ENCODE measurements at regions not wholly inside any gene's neighbourhood (a gene's known extent, or its start where the extent isn't known, plus 50 kb on each side); places are given as distances from the start of the nearest gene placed in this dataset.

GRCh38 chr1:80211691-80212380, 1205.3 kb upstream of the ADGRL4 start:
- no peaks in the 10 kb centered on the region for H3K36me3 ChIP-seq (ENCODE audit: control insufficient read depth, insufficient read depth, low read length)
- H3K27me3 ChIP-seq (ENCODE audit: control insufficient read depth, insufficient read depth, low read length), result no peaks in the 10 kb centered on the region
- ATAC-seq (no peak), DNase-seq (ENCODE audit: low read depth, low spot score) (no peak)
- no peaks in the 10 kb centered on the region for H3K4me1 ChIP-seq (ENCODE audit: control insufficient read depth, insufficient read depth, low read length)
- H3K4me3 ChIP-seq (ENCODE audit: low read depth in 2 of 2, low read length in 2 of 2), result no peak overlapping the region
- ChIA-PET CTCF (no interaction called here), POLR2A (no interaction called here)
- intact Hi-C loops (cut with micrococcal nuclease; ENCODE audit: unreplicated experiment), result loop anchor here (10.0 kb wide), 1 partner anchor 717 kb away; no protein-coding TSS in a partner anchor
- no peak overlapping the region for H3K27ac ChIP-seq (ENCODE audit: low read length)
- in situ Hi-C loops (cut with HindIII; ENCODE audit: low pct_unique_long_range_greater_than_20kb, low sequenced_read_pairs), result no loop called here
- no TSS peak for BruUV-seq (replicated peaks)
- TF ChIP-seq CTCF (IDR thresholded peaks at IDR 0.05) (no peak), REST (IDR thresholded peaks at IDR 0.05; ENCODE audit: insufficient read depth in 1 of 2, low read depth in 2 of 2, low read length in 1 of 2) (no peak), TCF7L2 (IDR thresholded peaks at IDR 0.05; ENCODE audit: low read depth, low read length) (no peak), POLR2AphosphoS5 (IDR thresholded peaks at IDR 0.05; ENCODE audit: low read depth, low read length) (no peak), SIN3A (IDR thresholded peaks at IDR 0.05; ENCODE audit: borderline replicate concordance, insufficient read depth, low read depth, low read length) (no peak)
- H3K9me3 ChIP-seq (ENCODE audit: control insufficient read depth, insufficient read depth, low read depth, low read length), result no peaks in the 10 kb centered on the region

- intact Hi-C loops (cut with micrococcal nuclease; ENCODE audit: unreplicated experiment), result no loop called here
- POLR2A ChIA-PET, result no interaction called here
- H3K27me3 ChIP-seq (ENCODE audit: control insufficient read depth, insufficient read depth, low read length), result no peaks in the 10 kb centered on the region
These were observed 1195.6 kb upstream of the ADGRL4 start for GRCh38 chr1:80202118-80202517.

More at GRCh38 chr1:80202118-80202517, 1195.6 kb upstream of the ADGRL4 start:
- in situ Hi-C loops (cut with HindIII; ENCODE audit: low pct_unique_long_range_greater_than_20kb, low sequenced_read_pairs), result no loop called here
- CTCF ChIA-PET, result no interaction called here
- BruUV-seq (replicated peaks), result no TSS peak
- Histone ChIP-seq H3K36me3 (ENCODE audit: control insufficient read depth, insufficient read depth, low read length) (no peaks in the 10 kb centered on the region), H3K4me3 (ENCODE audit: low read depth in 2 of 2, low read length in 2 of 2) (no peak overlapping the region), H3K27ac (ENCODE audit: low read length) (no peak overlapping the region), H3K9me3 (ENCODE audit: control insufficient read depth, insufficient read depth, low read depth, low read length) (no peaks in the 10 kb centered on the region), H3K4me1 (ENCODE audit: control insufficient read depth, insufficient read depth, low read length) (no peaks in the 10 kb centered on the region)
- ATAC-seq, result no peak
- no peak for DNase-seq (ENCODE audit: low read depth, low spot score)
- no peak for TF ChIP-seq CTCF (IDR thresholded peaks at IDR 0.05)
- TF ChIP-seq REST (IDR thresholded peaks at IDR 0.05; ENCODE audit: insufficient read depth in 1 of 2, low read depth in 2 of 2, low read length in 1 of 2), result no peak
- no peak for TF ChIP-seq TCF7L2 (IDR thresholded peaks at IDR 0.05; ENCODE audit: low read depth, low read length)
- TF ChIP-seq SIN3A (IDR thresholded peaks at IDR 0.05; ENCODE audit: borderline replicate concordance, insufficient read depth, low read depth, low read length), result no peak
- no peak for TF ChIP-seq POLR2AphosphoS5 (IDR thresholded peaks at IDR 0.05; ENCODE audit: low read depth, low read length)

Measured in Panc1 (cell line).